ENCODE measurements at regions not wholly inside any gene's neighbourhood (a gene's known extent, or its start where the extent isn't known, plus 50 kb on each side); places are given as distances from the start of the nearest gene placed in this dataset.

GRCh38 chr6:22621701-22622100 is 52.3 kb downstream of the HDGFL1 start:
- Mint-ChIP-seq H3K36me3 (ENCODE audit: low read depth) (no peaks in the 10 kb centered on the region), H3K4me1 (ENCODE audit: low read depth) (no peaks in the 10 kb centered on the region), H3K9me3 (peaks cover 15% of the 10 kb centered on the region), H3K27me3 (no peaks in the 10 kb centered on the region), H3K4me3 (no peak overlapping the region), H3K27ac (no peak overlapping the region)
- intact Hi-C loops (cut with micrococcal nuclease) = no loop called here

- Mint-ChIP-seq H3K36me3 (ENCODE audit: low read depth) (no peaks in the 10 kb centered on the region), H3K9me3 (peaks cover 18% of the 10 kb centered on the region), H3K4me3 (no peak overlapping the region), H3K27ac (no peak overlapping the region), H3K4me1 (ENCODE audit: low read depth) (no peaks in the 10 kb centered on the region), H3K27me3 (no peaks in the 10 kb centered on the region)
- intact Hi-C loops (cut with micrococcal nuclease) = no loop called here
Observed at GRCh38 chr6:22622351-22622750, 53.0 kb downstream of the HDGFL1 start.

DNA sequence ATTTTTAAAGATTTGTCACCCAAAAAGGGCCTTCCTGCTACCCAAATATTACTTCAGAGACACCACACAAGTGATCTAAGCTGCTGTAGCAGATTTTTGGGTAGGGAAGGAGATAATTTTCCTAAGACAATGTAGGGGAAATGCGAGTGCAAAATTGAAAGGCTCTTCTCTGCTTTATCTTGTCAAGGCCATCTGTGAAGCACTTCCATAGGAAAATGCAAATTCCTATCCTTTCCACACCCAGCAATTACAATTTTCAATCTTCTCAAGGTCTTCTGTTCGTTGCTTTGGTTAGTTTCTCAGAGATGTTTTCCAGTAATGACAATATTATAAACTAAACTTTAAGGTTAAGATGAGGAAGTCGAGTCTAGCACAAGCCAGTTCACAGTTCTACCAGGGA is 53.4 kb downstream of the HDGFL1 start:
- no peaks in the 10 kb centered on the region for H3K4me1 Mint-ChIP-seq (ENCODE audit: low read depth)
- no peaks in the 10 kb centered on the region for H3K36me3 Mint-ChIP-seq (ENCODE audit: low read depth)

DNA sequence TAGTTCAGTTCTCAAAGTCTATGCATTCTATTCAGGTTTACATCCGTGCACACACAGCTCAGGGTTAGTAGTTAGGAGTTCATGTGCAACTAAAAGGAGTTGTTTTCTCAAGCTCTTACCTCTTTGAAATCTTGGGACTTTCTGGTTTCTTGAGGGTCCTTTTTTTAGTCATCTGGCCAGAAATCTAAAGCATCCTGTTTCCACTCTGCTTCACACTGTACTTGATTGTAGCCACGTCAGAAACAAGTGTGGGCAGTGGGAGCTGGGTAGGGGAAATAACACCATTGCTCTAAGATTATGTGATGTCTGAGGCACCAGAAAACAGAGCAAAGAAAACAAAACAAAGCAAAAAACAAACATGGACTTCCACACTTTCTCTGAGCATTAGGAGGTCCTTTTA is 58.3 kb downstream of the HDGFL1 start:
- Mint-ChIP-seq H3K4me1 (ENCODE audit: low read depth) (no peaks in the 10 kb centered on the region), H3K9me3 (peaks cover 24% of the 10 kb centered on the region), H3K27me3 (no peaks in the 10 kb centered on the region), H3K4me3 (no peak overlapping the region), H3K27ac (no peak overlapping the region), H3K36me3 (ENCODE audit: low read depth) (no peaks in the 10 kb centered on the region)
- intact Hi-C loops (cut with micrococcal nuclease) = no loop called here

More for the DNA sequence above, 53.4 kb downstream of the HDGFL1 start:
- Mint-ChIP-seq H3K9me3 (peaks cover 18% of the 10 kb centered on the region), H3K27ac (no peak overlapping the region), H3K4me3 (no peak overlapping the region), H3K27me3 (no peaks in the 10 kb centered on the region)
- intact Hi-C loops (cut with micrococcal nuclease) = no loop called here

DNA sequence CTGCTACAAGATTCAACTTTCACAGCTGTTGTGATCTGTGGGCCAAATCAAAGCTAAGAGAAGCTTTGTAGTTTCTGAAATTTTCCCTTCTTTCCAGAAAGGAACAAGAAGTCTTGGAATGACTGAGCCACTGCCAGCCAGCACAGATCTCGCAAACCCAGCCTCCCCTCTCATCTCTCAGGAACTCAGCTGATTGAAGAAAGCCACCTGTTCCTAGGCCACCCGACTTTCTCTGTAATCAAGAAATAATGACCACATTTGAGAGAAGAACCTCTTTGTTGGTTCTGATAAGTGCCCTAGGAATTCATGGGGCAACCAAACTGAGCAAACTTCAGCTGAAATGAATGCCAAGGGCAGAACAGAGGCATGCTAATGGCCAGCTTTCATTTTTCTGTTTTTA is 61.7 kb downstream of the HDGFL1 start:
- Mint-ChIP-seq H3K36me3 (ENCODE audit: low read depth) (no peaks in the 10 kb centered on the region), H3K27ac (no peak overlapping the region), H3K27me3 (no peaks in the 10 kb centered on the region), H3K9me3 (peaks cover 23% of the 10 kb centered on the region), H3K4me3 (no peak overlapping the region), H3K4me1 (ENCODE audit: low read depth) (no peaks in the 10 kb centered on the region)
- intact Hi-C loops (cut with micrococcal nuclease) = no loop called here

DNA sequence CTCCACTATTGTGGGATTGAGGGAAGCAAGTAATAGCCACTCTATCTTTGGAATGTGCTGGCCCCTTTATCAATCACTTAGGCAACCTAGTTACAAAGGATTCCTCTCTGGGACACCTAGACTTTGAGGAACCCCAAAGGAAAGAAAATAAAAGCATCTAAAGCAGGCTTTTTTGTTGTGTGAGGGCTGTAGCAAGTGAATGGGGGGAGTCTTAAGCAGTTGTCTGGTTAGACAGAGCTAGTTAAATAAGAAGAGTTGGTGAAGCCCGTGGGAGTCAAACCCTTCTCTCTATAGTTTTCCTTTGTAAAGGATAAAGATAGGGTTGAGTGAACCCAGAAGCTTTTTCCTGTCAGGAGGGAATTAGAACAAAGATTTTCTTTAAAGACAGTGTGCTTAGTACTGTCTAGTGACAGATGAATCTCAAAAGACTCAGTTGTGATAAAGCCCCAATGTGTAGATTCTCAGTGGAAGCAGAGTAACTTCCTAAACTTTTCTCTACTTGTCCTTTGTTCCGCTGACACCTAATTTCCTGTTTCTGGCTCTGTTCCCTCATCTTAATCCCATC is 63.3 kb downstream of the HDGFL1 start:
- H3K9me3 Mint-ChIP-seq = peaks cover 15% of the 10 kb centered on the region
- H3K27ac Mint-ChIP-seq = no peak overlapping the region
- intact Hi-C loops (cut with micrococcal nuclease) = no loop called here
- no peaks in the 10 kb centered on the region for H3K27me3 Mint-ChIP-seq
- H3K4me3 Mint-ChIP-seq = no peak overlapping the region
- no peaks in the 10 kb centered on the region for H3K36me3 Mint-ChIP-seq (ENCODE audit: low read depth)
- H3K4me1 Mint-ChIP-seq (ENCODE audit: low read depth) = no peaks in the 10 kb centered on the region

- Mint-ChIP-seq H3K27me3 (no peaks in the 10 kb centered on the region), H3K36me3 (ENCODE audit: low read depth) (no peaks in the 10 kb centered on the region), H3K4me3 (no peak overlapping the region), H3K9me3 (no peaks in the 10 kb centered on the region), H3K4me1 (ENCODE audit: low read depth) (no peaks in the 10 kb centered on the region), H3K27ac (no peak overlapping the region)
- intact Hi-C loops (cut with micrococcal nuclease) = no loop called here
Observed at GRCh38 chr6:22636452-22636851, 67.1 kb downstream of the HDGFL1 start.

- Mint-ChIP-seq H3K27ac (no peak overlapping the region), H3K27me3 (no peaks in the 10 kb centered on the region), H3K4me3 (no peak overlapping the region), H3K36me3 (ENCODE audit: low read depth) (no peaks in the 10 kb centered on the region), H3K9me3 (no peaks in the 10 kb centered on the region), H3K4me1 (ENCODE audit: low read depth) (no peaks in the 10 kb centered on the region)
- intact Hi-C loops (cut with micrococcal nuclease) = no loop called here
Observed at GRCh38 chr6:22637782-22638181, 68.4 kb downstream of the HDGFL1 start.

DNA sequence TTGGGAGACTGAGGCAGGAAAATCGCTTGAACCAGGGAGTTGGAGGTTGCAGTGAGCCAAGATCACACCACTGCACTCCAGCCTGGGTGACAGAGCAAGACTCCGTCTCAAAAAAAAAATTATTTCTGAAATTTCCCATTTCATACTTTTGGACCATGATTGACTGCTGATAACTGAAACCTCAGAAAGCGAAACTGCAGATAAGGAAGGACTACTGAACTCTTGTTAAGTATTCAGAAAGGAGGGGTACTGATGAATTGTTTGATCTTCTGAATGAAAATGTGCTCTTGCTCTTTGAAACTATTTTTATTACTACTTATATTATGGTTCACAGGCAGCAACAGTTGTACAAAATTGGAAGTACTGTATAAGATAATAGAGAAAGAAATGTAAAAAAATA is 69.0 kb downstream of the HDGFL1 start:
- H3K27ac Mint-ChIP-seq = no peak overlapping the region
- intact Hi-C loops (cut with micrococcal nuclease) = no loop called here
- no peaks in the 10 kb centered on the region for H3K36me3 Mint-ChIP-seq (ENCODE audit: low read depth)
- no peaks in the 10 kb centered on the region for H3K4me1 Mint-ChIP-seq (ENCODE audit: low read depth)
- no peaks in the 10 kb centered on the region for H3K27me3 Mint-ChIP-seq
- no peak overlapping the region for H3K4me3 Mint-ChIP-seq
- no peaks in the 10 kb centered on the region for H3K9me3 Mint-ChIP-seq

GRCh38 chr6:22642254-22642653 is 72.9 kb downstream of the HDGFL1 start:
- intact Hi-C loops (cut with micrococcal nuclease) = no loop called here
- H3K4me3 Mint-ChIP-seq = no peak overlapping the region
- peaks cover 5% of the 10 kb centered on the region for H3K9me3 Mint-ChIP-seq

DNA sequence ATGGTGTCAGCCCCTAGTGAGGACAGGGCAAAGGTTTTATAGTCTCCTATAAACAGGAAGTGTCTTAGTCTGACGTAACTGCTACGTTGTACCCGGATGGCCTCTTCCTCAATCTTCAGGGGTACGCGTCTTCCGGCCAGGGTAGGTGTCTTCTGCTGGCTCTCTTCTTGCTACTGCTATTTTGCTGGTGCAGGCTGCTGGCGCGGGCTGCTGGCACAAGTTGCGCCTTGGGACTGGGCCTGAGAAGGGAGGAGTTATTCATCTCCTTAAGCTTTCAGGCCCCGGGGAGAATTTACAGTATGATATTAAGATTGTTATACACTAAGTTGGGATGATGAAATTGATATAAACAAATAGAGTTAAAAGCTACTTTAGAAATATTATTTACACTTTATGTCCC is 74.4 kb downstream of the HDGFL1 start:
- intact Hi-C loops (cut with micrococcal nuclease) = no loop called here
- no peaks in the 10 kb centered on the region for H3K27me3 Mint-ChIP-seq
- no peak overlapping the region for H3K27ac Mint-ChIP-seq
- H3K4me1 Mint-ChIP-seq (ENCODE audit: low read depth) = no peaks in the 10 kb centered on the region
- peaks cover 5% of the 10 kb centered on the region for H3K9me3 Mint-ChIP-seq
- H3K4me3 Mint-ChIP-seq = no peak overlapping the region
- H3K36me3 Mint-ChIP-seq (ENCODE audit: low read depth) = no peaks in the 10 kb centered on the region

More at GRCh38 chr6:22642254-22642653, 72.9 kb downstream of the HDGFL1 start:
- Mint-ChIP-seq H3K36me3 (ENCODE audit: low read depth) (no peaks in the 10 kb centered on the region), H3K4me1 (ENCODE audit: low read depth) (no peaks in the 10 kb centered on the region), H3K27me3 (no peaks in the 10 kb centered on the region), H3K27ac (no peak overlapping the region)

- no peaks in the 10 kb centered on the region for H3K4me1 Mint-ChIP-seq (ENCODE audit: low read depth)
- H3K36me3 Mint-ChIP-seq (ENCODE audit: low read depth) = no peaks in the 10 kb centered on the region
- no peak overlapping the region for H3K27ac Mint-ChIP-seq
- H3K9me3 Mint-ChIP-seq = peaks cover 5% of the 10 kb centered on the region
- no peak overlapping the region for H3K4me3 Mint-ChIP-seq
- intact Hi-C loops (cut with micrococcal nuclease) = no loop called here
- H3K27me3 Mint-ChIP-seq = no peaks in the 10 kb centered on the region
Observed at GRCh38 chr6:22647719-22648118, 78.4 kb downstream of the HDGFL1 start.

GRCh38 chr6:22651731-22652130 is 82.4 kb downstream of the HDGFL1 start:
- intact Hi-C loops (cut with micrococcal nuclease) = no loop called here
- H3K27me3 Mint-ChIP-seq = no peaks in the 10 kb centered on the region
- no peaks in the 10 kb centered on the region for H3K36me3 Mint-ChIP-seq (ENCODE audit: low read depth)
- no peaks in the 10 kb centered on the region for H3K4me1 Mint-ChIP-seq (ENCODE audit: low read depth)
- H3K9me3 Mint-ChIP-seq = no peaks in the 10 kb centered on the region
- H3K27ac Mint-ChIP-seq = no peak overlapping the region
- H3K4me3 Mint-ChIP-seq = no peak overlapping the region

- H3K4me3 Mint-ChIP-seq = no peak overlapping the region
- H3K9me3 Mint-ChIP-seq = no peaks in the 10 kb centered on the region
- no peaks in the 10 kb centered on the region for H3K4me1 Mint-ChIP-seq (ENCODE audit: low read depth)
- no peaks in the 10 kb centered on the region for H3K36me3 Mint-ChIP-seq (ENCODE audit: low read depth)
- H3K27ac Mint-ChIP-seq = no peak overlapping the region
- no peaks in the 10 kb centered on the region for H3K27me3 Mint-ChIP-seq
- intact Hi-C loops (cut with micrococcal nuclease) = no loop called here
Observed at GRCh38 chr6:22653980-22654610, 84.7 kb downstream of the HDGFL1 start.

DNA sequence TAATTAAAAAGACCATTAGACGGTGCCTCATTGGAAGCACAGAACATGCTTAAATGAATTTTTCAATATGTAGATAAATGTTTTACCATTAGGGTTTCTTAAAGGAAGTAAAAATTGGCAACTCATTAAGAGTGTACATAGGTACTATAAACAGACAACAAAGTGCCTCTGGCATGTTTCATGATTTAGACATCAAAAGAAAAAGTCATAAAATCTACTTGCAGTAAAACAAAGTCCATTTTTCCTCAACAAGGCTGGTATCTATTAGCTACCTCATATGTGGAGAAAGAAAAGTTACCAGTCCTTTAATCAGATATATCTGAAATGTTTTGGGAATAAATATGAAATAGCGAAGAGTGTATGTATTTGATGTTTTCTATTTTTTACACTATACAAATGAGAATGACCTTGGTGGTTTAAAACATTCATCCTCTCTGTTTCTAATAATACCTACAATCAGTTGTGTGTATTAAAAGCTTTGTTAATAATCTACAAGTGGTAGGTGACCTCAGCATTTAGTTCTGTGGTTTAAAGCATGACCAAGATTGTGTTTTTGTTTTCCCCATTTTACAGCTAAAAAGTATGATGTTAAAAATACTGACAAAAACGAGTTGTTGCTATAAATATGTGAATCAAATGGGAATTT is 87.5 kb downstream of the HDGFL1 start:
- no peak overlapping the region for H3K27ac Mint-ChIP-seq
- H3K9me3 Mint-ChIP-seq = no peaks in the 10 kb centered on the region
- intact Hi-C loops (cut with micrococcal nuclease) = no loop called here
- no peak overlapping the region for H3K4me3 Mint-ChIP-seq
- H3K36me3 Mint-ChIP-seq (ENCODE audit: low read depth) = no peaks in the 10 kb centered on the region
- peaks cover 7% of the 10 kb centered on the region for H3K4me1 Mint-ChIP-seq (ENCODE audit: low read depth)
- H3K27me3 Mint-ChIP-seq = no peaks in the 10 kb centered on the region

All from dendritic cell treated with granulocyte-macrophage colony-stimulating factor and Interleukin-4, amounts not matched to agents 40 ng/mL and 50 ng/mL, for 4 days (primary cell).